ENCODE measurements at regions not wholly inside any gene's neighbourhood (a gene's known extent, or its start where the extent isn't known, plus 50 kb on each side); places are given as distances from the start of the nearest gene placed in this dataset.

- Mint-ChIP-seq H3K27ac (ENCODE audit: low read depth, unreplicated experiment) (no peak overlapping the region), H3K36me3 (ENCODE audit: insufficient read depth, unreplicated experiment) (no peaks in the 10 kb centered on the region), H3K4me3 (ENCODE audit: unreplicated experiment) (no peak overlapping the region), H3K4me1 (ENCODE audit: insufficient read depth, unreplicated experiment) (no peaks in the 10 kb centered on the region), H3K27me3 (ENCODE audit: insufficient read depth, unreplicated experiment) (no peaks in the 10 kb centered on the region), H3K9me3 (ENCODE audit: unreplicated experiment) (no peaks in the 10 kb centered on the region)
- TF ChIP-seq CTCF (IDR thresholded peaks at IDR 0.05; ENCODE audit: unreplicated experiment), result no peak
- intact Hi-C loops (cut with micrococcal nuclease), result no loop called here
- POLR2A ChIA-PET, result interaction anchor here (0.6 kb wide), 1 partner anchor 257 kb away, joined by 3 read pairs; no protein-coding TSS in a partner anchor
- no peak for DNase-seq (ENCODE audit: unreplicated experiment)
- no TSS peak for BruUV-seq (replicated peaks)
- CTCF ChIA-PET, result no interaction called here
Measured at GRCh38 chr3:151563305-151563704, 102.4 kb upstream of the IGSF10 start.

GRCh38 chr3:151562891-151563290, 102.0 kb upstream of the IGSF10 start:
- no peak for DNase-seq (ENCODE audit: unreplicated experiment)
- H3K36me3 Mint-ChIP-seq (ENCODE audit: insufficient read depth, unreplicated experiment), result no peaks in the 10 kb centered on the region
- ChIA-PET POLR2A (no interaction called here), CTCF (no interaction called here)
- BruUV-seq (replicated peaks), result no TSS peak
- TF ChIP-seq CTCF (IDR thresholded peaks at IDR 0.05; ENCODE audit: unreplicated experiment), result no peak
- no peak overlapping the region for H3K4me3 Mint-ChIP-seq (ENCODE audit: unreplicated experiment)
- no peaks in the 10 kb centered on the region for H3K27me3 Mint-ChIP-seq (ENCODE audit: insufficient read depth, unreplicated experiment)
- H3K4me1 Mint-ChIP-seq (ENCODE audit: insufficient read depth, unreplicated experiment), result no peaks in the 10 kb centered on the region
- intact Hi-C loops (cut with micrococcal nuclease), result no loop called here
- no peaks in the 10 kb centered on the region for H3K9me3 Mint-ChIP-seq (ENCODE audit: unreplicated experiment)
- H3K27ac Mint-ChIP-seq (ENCODE audit: low read depth, unreplicated experiment), result no peak overlapping the region

DNA sequence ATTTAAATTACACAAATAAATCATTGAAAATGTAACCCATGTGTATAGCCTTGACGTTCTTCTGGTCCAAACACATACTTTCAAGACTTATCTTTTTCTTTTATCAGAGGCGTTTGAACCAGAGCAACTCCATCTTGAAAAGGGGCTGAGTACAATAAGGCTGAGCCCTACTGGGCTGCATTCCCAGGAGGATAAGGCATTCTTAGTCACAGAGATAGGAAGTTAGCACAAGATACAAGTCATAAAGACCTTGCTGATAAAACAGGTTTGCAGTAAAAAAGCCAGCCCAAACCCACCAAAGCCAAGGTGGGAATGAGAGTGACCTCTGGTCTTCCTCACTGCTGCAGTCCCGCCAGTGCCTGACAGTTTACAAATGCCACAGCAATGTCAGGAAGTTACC, 101.0 kb upstream of the IGSF10 start:
- Mint-ChIP-seq H3K36me3 (ENCODE audit: insufficient read depth, unreplicated experiment) (no peaks in the 10 kb centered on the region), H3K4me3 (ENCODE audit: unreplicated experiment) (no peak overlapping the region), H3K4me1 (ENCODE audit: insufficient read depth, unreplicated experiment) (no peaks in the 10 kb centered on the region), H3K27me3 (ENCODE audit: insufficient read depth, unreplicated experiment) (no peaks in the 10 kb centered on the region), H3K27ac (ENCODE audit: low read depth, unreplicated experiment) (no peak overlapping the region), H3K9me3 (ENCODE audit: unreplicated experiment) (no peaks in the 10 kb centered on the region)
- BruUV-seq (replicated peaks), result no TSS peak
- no peak for TF ChIP-seq CTCF (IDR thresholded peaks at IDR 0.05; ENCODE audit: unreplicated experiment)
- DNase-seq (ENCODE audit: unreplicated experiment), result no peak
- ChIA-PET POLR2A (no interaction called here), CTCF (no interaction called here)
- intact Hi-C loops (cut with micrococcal nuclease), result no loop called here

- Mint-ChIP-seq H3K36me3 (ENCODE audit: insufficient read depth, unreplicated experiment) (no peaks in the 10 kb centered on the region), H3K27ac (ENCODE audit: low read depth, unreplicated experiment) (no peak overlapping the region), H3K4me1 (ENCODE audit: insufficient read depth, unreplicated experiment) (no peaks in the 10 kb centered on the region), H3K9me3 (ENCODE audit: unreplicated experiment) (no peaks in the 10 kb centered on the region), H3K4me3 (ENCODE audit: unreplicated experiment) (no peak overlapping the region), H3K27me3 (ENCODE audit: insufficient read depth, unreplicated experiment) (no peaks in the 10 kb centered on the region)
- ChIA-PET POLR2A (interaction anchor here (0.8 kb wide), 1 partner anchor 10 kb away, joined by 3 read pairs; no protein-coding TSS in a partner anchor), CTCF (interaction anchor here (0.6 kb wide), 2 partner anchors 19 to 1374 kb away, joined by 3 read pairs; no protein-coding TSS in a partner anchor)
- intact Hi-C loops (cut with micrococcal nuclease), result no loop called here
- TF ChIP-seq CTCF (IDR thresholded peaks at IDR 0.05; ENCODE audit: unreplicated experiment), result no peak
- BruUV-seq (replicated peaks), result no TSS peak
- DNase-seq (ENCODE audit: unreplicated experiment), result no peak
Measured at GRCh38 chr3:151560738-151561137, 99.9 kb upstream of the IGSF10 start.

Measured in MCF 10A (cell line).